Keratinocyte (primary cell): ENCODE measurements at regions not wholly inside any gene's neighbourhood (a gene's known extent, or its start where the extent isn't known, plus 50 kb on each side); places are given as distances from the start of the nearest gene placed in this dataset.

ENCODE experiments used
- DNase-seq: peaks from one replicate; pipeline ENCODE4 v3.0.0-alpha.2; 2011; ENCODE audit warnings: low read depth, missing footprints, low spot score
- FAIRE-seq: peaks from 2 replicates; lab custom pipeline; 2011; peaks lifted over from hg19 to GRCh38; lab: Jason Lieb, UNC
- H2AFZ ChIP-seq: 2 replicates; pipeline ENCODE4 v1.6.0; 2012; ENCODE audit warnings: low read length, control low read depth, inconsistent platforms; ENCODE audit not compliant: control insufficient read depth
- H3K27ac ChIP-seq: 2 replicates; pipeline ENCODE4 v1.5.1; 2011; ENCODE audit warnings: low read length; ENCODE audit not compliant: control insufficient read depth, insufficient read depth
- H3K27me3 ChIP-seq: 3 replicates; pipeline ENCODE4 v1.6.0; 2011; ENCODE audit warnings: low read length; ENCODE audit not compliant: control insufficient read depth, insufficient read depth; ENCODE audit errors: extremely low read depth
- H3K36me3 ChIP-seq, 2 experiments: 2 replicates in 1 of 2; 3 replicates in 1 of 2; pipeline ENCODE4 v1.5.1; 2011; ENCODE audit warnings: low read length in 2 of 2, mild to moderate bottlenecking in 1 of 2; ENCODE audit not compliant: control insufficient read depth in 2 of 2, insufficient read depth in 2 of 2; ENCODE audit errors: extremely low read depth in 1 of 2
- H3K4me1 ChIP-seq: 3 replicates; pipeline ENCODE4 v1.5.1; 2011; ENCODE audit warnings: low read length; ENCODE audit not compliant: control insufficient read depth, insufficient read depth; ENCODE audit errors: extremely low read depth
- H3K4me2 ChIP-seq: 3 replicates; pipeline ENCODE4 v1.6.0; 2011; ENCODE audit warnings: low read depth, low read length; ENCODE audit not compliant: control insufficient read depth, insufficient read depth; ENCODE audit errors: extremely low read depth
- H3K4me3 ChIP-seq, 3 experiments: fragments of 200-600 bp in 1 of 3; sonication (generic) in 1 of 3; 2 replicates in 2 of 3; 3 replicates in 1 of 3; pipeline ENCODE4 v1.5.1; 2011 to 2016; ENCODE audit warnings: low read length in 3 of 3, mild to moderate bottlenecking in 3 of 3, control low read depth in 2 of 3, inconsistent platforms in 1 of 3, low read depth in 1 of 3, mixed read lengths in 1 of 3, mixed run types in 1 of 3, moderate library complexity in 1 of 3; ENCODE audit not compliant: control insufficient read depth in 2 of 3, insufficient read depth in 2 of 3; ENCODE audit errors: extremely low read depth in 1 of 3
- H3K79me2 ChIP-seq: 2 replicates; pipeline ENCODE4 v1.6.0; 2012; ENCODE audit warnings: low read length; ENCODE audit not compliant: control insufficient read depth, insufficient read depth
- H3K9ac ChIP-seq: 3 replicates; pipeline ENCODE4 v1.6.0; 2011; ENCODE audit warnings: low read length; ENCODE audit not compliant: control insufficient read depth, insufficient read depth; ENCODE audit errors: extremely low read depth
- H3K9me1 ChIP-seq: 3 replicates; pipeline ENCODE4 v1.6.0; 2011; ENCODE audit warnings: low read length; ENCODE audit not compliant: control insufficient read depth, insufficient read depth; ENCODE audit errors: extremely low read depth
- H3K9me3 ChIP-seq: 2 replicates; pipeline ENCODE4 v1.5.1; 2012; ENCODE audit warnings: low read depth, low read length; ENCODE audit not compliant: control insufficient read depth
- H4K20me1 ChIP-seq: 3 replicates; pipeline ENCODE4 v1.6.0; 2011; ENCODE audit warnings: low read length; ENCODE audit not compliant: control insufficient read depth, insufficient read depth; ENCODE audit errors: extremely low read depth
- CTCF ChIP-seq, 3 experiments: IDR thresholded peaks in 1 of 3; conservative IDR thresholded peaks in 1 of 3; optimal IDR thresholded peaks in 1 of 3; 2 replicates in 2 of 3; 3 replicates in 1 of 3; pipeline versions ENCODE3 to v1.5.1; 2011; ENCODE audit warnings: low read length in 3 of 3, mild to moderate bottlenecking in 3 of 3, moderate library complexity in 2 of 3, control low read depth in 1 of 3, inconsistent platforms in 1 of 3; ENCODE audit not compliant: insufficient read depth in 2 of 3; ENCODE audit errors: extremely low read depth in 1 of 3
- EZH2 ChIP-seq: IDR thresholded peaks from one replicate; pipeline ENCODE4 v1.6.1; 2012; ENCODE audit warnings: inconsistent platforms, mild to moderate bottlenecking, low read length, moderate library complexity
- dilution Hi-C: fragments of 300-500 bp; cut with MboI; formaldehyde crosslinking; loops from one replicate; pipeline ENCODE4 v1.7.0; 2020; ENCODE audit warnings: low sequenced_read_pairs; ENCODE audit not compliant: extremely low pct_ligation_motif_present

- Histone ChIP-seq H3K27me3 (peaks cover 9% of the 10 kb centered on the region), H2AFZ (no peak overlapping the region), H3K79me2 (no peaks in the 10 kb centered on the region), H4K20me1 (no peaks in the 10 kb centered on the region), H3K4me1 (no peaks in the 10 kb centered on the region), H3K4me3 (no peak overlapping the region), H3K9me1 (no peaks in the 10 kb centered on the region), H3K9ac (no peak overlapping the region), H3K4me2 (no peak overlapping the region), H3K27ac (no peak overlapping the region), H3K9me3 (no peaks in the 10 kb centered on the region), H3K36me3 (no peaks in the 10 kb centered on the region)
- DNase-seq (no peak), FAIRE-seq (peak; percentile 34)
- dilution Hi-C loops: no loop called here
- TF ChIP-seq CTCF (optimal IDR thresholded peaks at IDR 0.05 in 1 of 3, IDR thresholded peaks at IDR 0.05 in 1 of 3, conservative IDR thresholded peaks at IDR 0.05 in 1 of 3; ENCODE audit: extremely low read depth in 1 of 3, insufficient read depth in 2 of 3, low read length in 3 of 3) (no peak), EZH2 (no peak)
These were observed 128.6 kb upstream of the ADAMTS9 start for GRCh38 chr3:64816355-64816754.

GRCh38 chr3:64815789-64816188, 128.0 kb upstream of the ADAMTS9 start:
- no peak overlapping the region for H3K4me3 ChIP-seq
- H3K4me1 ChIP-seq: no peaks in the 10 kb centered on the region
- DNase-seq (no peak), FAIRE-seq (no peak)
- no peak overlapping the region for H3K27ac ChIP-seq
- no peaks in the 10 kb centered on the region for H3K79me2 ChIP-seq
- no peak for TF ChIP-seq CTCF (optimal IDR thresholded peaks at IDR 0.05 in 1 of 3, IDR thresholded peaks at IDR 0.05 in 1 of 3, conservative IDR thresholded peaks at IDR 0.05 in 1 of 3; ENCODE audit: extremely low read depth in 1 of 3, insufficient read depth in 2 of 3, low read length in 3 of 3)
- TF ChIP-seq EZH2: no peak
- peaks cover 9% of the 10 kb centered on the region for H3K27me3 ChIP-seq
- no peak overlapping the region for H2AFZ ChIP-seq
- H4K20me1 ChIP-seq: no peaks in the 10 kb centered on the region
- H3K4me2 ChIP-seq: no peak overlapping the region
- dilution Hi-C loops: no loop called here
- no peaks in the 10 kb centered on the region for H3K36me3 ChIP-seq
- H3K9me1 ChIP-seq: no peaks in the 10 kb centered on the region
- no peaks in the 10 kb centered on the region for H3K9me3 ChIP-seq
- H3K9ac ChIP-seq: no peak overlapping the region
